GM23338 (cell line): ENCODE measurements at regions not wholly inside any gene's neighbourhood (a gene's known extent, or its start where the extent isn't known, plus 50 kb on each side); places are given as distances from the start of the nearest gene placed in this dataset.

Experiments
- ATAC-seq: fragments of 200-7000 bp; cut with Tn5 transposase; 3 replicates; pipeline ENCODE4 v1.9.1; 2020
- DNase-seq: peaks from one replicate; pipeline ENCODE4 v3.0.0-alpha.2; 2015; ENCODE audit warnings: low spot score
- H2AFZ ChIP-seq: fragments of 200-600 bp; sonication (generic); 2 replicates; pipeline ENCODE4 v1.8.0; 2016; ENCODE audit warnings: antibody characterized with exemption, mild to moderate bottlenecking, moderate library complexity
- H3F3A ChIP-seq: fragments of 200-600 bp; sonication (generic); replicated peaks from 2 replicates; pipeline ENCODE4 v1.8.0; 2017; ENCODE audit warnings: antibody characterized with exemption, mixed run types, low read depth
- H3K27ac ChIP-seq: fragments of 200-600 bp; sonication (generic); 2 replicates; pipeline ENCODE4 v1.6.1; 2016; ENCODE audit warnings: low read depth
- H3K27me3 ChIP-seq: fragments of 200-600 bp; sonication (generic); 2 replicates; pipeline ENCODE4 v1.8.0; 2016; ENCODE audit warnings: mild to moderate bottlenecking, mixed run types, moderate library complexity; ENCODE audit not compliant: insufficient read depth
- H3K36me3 ChIP-seq: fragments of 200-600 bp; sonication (generic); 2 replicates; pipeline ENCODE4 v1.8.0; 2016; ENCODE audit warnings: mild to moderate bottlenecking; ENCODE audit not compliant: insufficient read depth
- H3K4me1 ChIP-seq: fragments of 200-600 bp; sonication (generic); 2 replicates; pipeline ENCODE4 v1.8.0; 2016; ENCODE audit warnings: mild to moderate bottlenecking, moderate library complexity; ENCODE audit not compliant: insufficient read depth
- H3K4me2 ChIP-seq: fragments of 200-600 bp; sonication (generic); 2 replicates; pipeline ENCODE4 v1.7.1; 2017; ENCODE audit warnings: mixed run types
- H3K4me3 ChIP-seq: fragments of 200-600 bp; sonication (generic); 2 replicates; pipeline ENCODE4 v1.6.1; 2016; ENCODE audit warnings: mixed run types
- H3K79me2 ChIP-seq: fragments of 200-600 bp; sonication (generic); replicated peaks from 2 replicates; pipeline ENCODE4 v1.8.0; 2017; ENCODE audit warnings: mild to moderate bottlenecking; ENCODE audit not compliant: insufficient read depth
- H3K9me2 ChIP-seq: fragments of 200-600 bp; sonication (generic); 2 replicates; pipeline ENCODE4 v1.8.0; 2017; ENCODE audit not compliant: insufficient read depth
- H4K20me1 ChIP-seq: fragments of 200-600 bp; sonication (generic); replicated peaks from 2 replicates; pipeline ENCODE4 v1.8.0; 2017; ENCODE audit warnings: mild to moderate bottlenecking; ENCODE audit not compliant: insufficient read depth
- H3K27ac Mint-ChIP-seq: 2 replicates; pipeline ENCODE4 v1.8.0; 2020; ENCODE audit warnings: inconsistent platforms, mild to moderate bottlenecking, moderate library complexity, mixed read lengths
- H3K27me3 Mint-ChIP-seq: 3 replicates; pipeline ENCODE4 v1.8.0; 2022; ENCODE audit warnings: low read depth, mild to moderate bottlenecking, moderate library complexity, mixed read lengths, inconsistent platforms; ENCODE audit not compliant: insufficient read depth, poor library complexity
- H3K36me3 Mint-ChIP-seq: 3 replicates; pipeline ENCODE4 v1.8.0; 2021; ENCODE audit warnings: low read depth, mild to moderate bottlenecking, inconsistent platforms, moderate library complexity, mixed read lengths
- H3K4me1 Mint-ChIP-seq: 3 replicates; pipeline ENCODE4 v1.8.0; 2020; ENCODE audit warnings: mild to moderate bottlenecking, inconsistent platforms, mixed read lengths
- H3K4me3 Mint-ChIP-seq: 3 replicates; pipeline ENCODE4 v1.8.0; 2021; ENCODE audit warnings: moderate library complexity, mild to moderate bottlenecking, inconsistent platforms, mixed read lengths
- H3K9me3 Mint-ChIP-seq: 3 replicates; pipeline ENCODE4 v1.8.0; 2020; ENCODE audit warnings: moderate library complexity, mild to moderate bottlenecking, inconsistent platforms, mixed read lengths
- ETS1 ChIP-seq: IDR thresholded peaks from 2 replicates; pipeline ENCODE4 v1.6.1; 2016; ENCODE audit warnings: antibody characterized with exemption
- STAT1 ChIP-seq: IDR thresholded peaks from one replicate; pipeline ENCODE4 v1.6.1; 2016; ENCODE audit warnings: antibody characterized with exemption; ENCODE audit not compliant: unreplicated experiment
- ZNF331 ChIP-seq: fragments of 250-450 bp; sonication (Bioruptor Pico); IDR thresholded peaks from 2 replicates; pipeline ENCODE4 v1.5.0; 2020; ENCODE audit warnings: low read depth, mild to moderate bottlenecking, moderate library complexity
- ZNF462 ChIP-seq: fragments of 250-450 bp; sonication (Bioruptor Pico); IDR thresholded peaks from 2 replicates; pipeline ENCODE4 v1.5.0; 2020; ENCODE audit warnings: mild to moderate bottlenecking, moderate library complexity
- TF ChIP-seq, protein P1 (sequence below), 2 experiments: fragments of 200-600 bp in 1 of 2; sonication (generic) in 1 of 2; conservative IDR thresholded peaks; 2 replicates each; pipeline versions ENCODE4 v1.5.1 to v1.6.1; 2016 to 2017; ENCODE audit warnings: antibody characterized with exemption in 2 of 2, low read depth in 2 of 2, mild to moderate bottlenecking in 2 of 2, moderate library complexity in 1 of 2

- no peak for TF ChIP-seq ZNF462 (CRISPR knock-in tag)
These were observed 807.9 kb upstream of the ARGLU1 start (continued) for GRCh38 chr13:107375701-107376340.

DNA sequence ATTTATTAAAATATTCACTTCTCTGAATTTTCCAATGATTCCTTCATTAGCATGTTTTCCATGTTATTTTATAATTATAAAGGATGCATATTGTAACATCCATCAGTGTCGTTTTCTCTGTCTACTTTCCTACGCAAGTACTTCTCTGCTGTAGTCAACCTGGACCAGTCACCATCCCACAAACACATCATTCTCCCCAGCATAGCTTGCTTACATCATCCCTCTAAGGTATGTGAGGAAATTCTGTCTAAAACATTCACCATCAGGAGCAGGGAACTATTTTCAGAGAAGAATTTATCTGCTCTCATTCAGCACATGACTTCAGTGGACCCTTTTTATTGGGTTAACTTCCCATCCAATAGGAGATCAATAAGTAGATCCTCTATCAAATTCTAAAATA lies 806.1 kb upstream of the ARGLU1 start:
- DNase-seq (no peak), ATAC-seq (no peak)
- peaks cover 33% of the 10 kb centered on the region for H3K4me1 Mint-ChIP-seq
- Histone ChIP-seq H3K79me2 (no peaks in the 10 kb centered on the region), H2AFZ (no peak overlapping the region), H3K27me3 (no peaks in the 10 kb centered on the region), H3K9me2 (0 out of 2 replicates have a peak, but pooled peaks cover 3% of the 10 kb centered on the region), H3F3A (no peaks in the 10 kb centered on the region), H3K4me2 (no peak overlapping the region), H3K4me3 (no peak overlapping the region), H3K27ac (no peak overlapping the region), H3K4me1 (peaks cover 12% of the 10 kb centered on the region; the same call in 1 of the 2 replicates), H3K36me3 (no peaks in the 10 kb centered on the region), H4K20me1 (no peaks in the 10 kb centered on the region)
- no peak for TF ChIP-seq ZNF331 (CRISPR knock-in tag)
- no peak for TF ChIP-seq STAT1
- TF ChIP-seq, protein P1, sequence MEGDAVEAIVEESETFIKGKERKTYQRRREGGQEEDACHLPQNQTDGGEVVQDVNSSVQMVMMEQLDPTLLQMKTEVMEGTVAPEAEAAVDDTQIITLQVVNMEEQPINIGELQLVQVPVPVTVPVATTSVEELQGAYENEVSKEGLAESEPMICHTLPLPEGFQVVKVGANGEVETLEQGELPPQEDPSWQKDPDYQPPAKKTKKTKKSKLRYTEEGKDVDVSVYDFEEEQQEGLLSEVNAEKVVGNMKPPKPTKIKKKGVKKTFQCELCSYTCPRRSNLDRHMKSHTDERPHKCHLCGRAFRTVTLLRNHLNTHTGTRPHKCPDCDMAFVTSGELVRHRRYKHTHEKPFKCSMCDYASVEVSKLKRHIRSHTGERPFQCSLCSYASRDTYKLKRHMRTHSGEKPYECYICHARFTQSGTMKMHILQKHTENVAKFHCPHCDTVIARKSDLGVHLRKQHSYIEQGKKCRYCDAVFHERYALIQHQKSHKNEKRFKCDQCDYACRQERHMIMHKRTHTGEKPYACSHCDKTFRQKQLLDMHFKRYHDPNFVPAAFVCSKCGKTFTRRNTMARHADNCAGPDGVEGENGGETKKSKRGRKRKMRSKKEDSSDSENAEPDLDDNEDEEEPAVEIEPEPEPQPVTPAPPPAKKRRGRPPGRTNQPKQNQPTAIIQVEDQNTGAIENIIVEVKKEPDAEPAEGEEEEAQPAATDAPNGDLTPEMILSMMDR (conservative IDR thresholded peaks at IDR 0.05; ENCODE audit: low read depth in 2 of 2): no peak
- no peak for TF ChIP-seq ETS1
- H3K27ac Mint-ChIP-seq: no peak overlapping the region
- H3K4me3 Mint-ChIP-seq: no peak overlapping the region
- H3K9me3 Mint-ChIP-seq: no peaks in the 10 kb centered on the region
- H3K27me3 Mint-ChIP-seq: peaks cover 2% of the 10 kb centered on the region
- no peaks in the 10 kb centered on the region for H3K36me3 Mint-ChIP-seq
